Heart right ventricle (tissue), 16 donors: ENCODE measurements at regions not wholly inside any gene's neighbourhood (a gene's known extent, or its start where the extent isn't known, plus 50 kb on each side); places are given as distances from the start of the nearest gene placed in this dataset.

Experiments
- ATAC-seq, 8 donors: fragments of 200-7000 bp; cut with Tn5 transposase; one replicate each; pipeline ENCODE4 v1.9.1; 2020; ENCODE audit warnings: mild to moderate bottlenecking in 8 of 8, moderate library complexity in 8 of 8, moderate number of reproducible peaks in 1 of 8
- DNase-seq, 2 donors: peaks; one replicate each; pipeline ENCODE4 v3.0.0-alpha.2; 2020
- H3K27ac ChIP-seq, 10 donors: fragments of 200-600 bp; sonication (generic) in 2 of 10; one replicate each; pipeline versions ENCODE4 v1.5.0 to v1.8.0; 2020 to 2022; ENCODE audit warnings: mild to moderate bottlenecking in 3 of 10
- H3K27me3 ChIP-seq, 7 donors: fragments of 200-600 bp; one replicate each; pipeline ENCODE4 v1.8.0; 2021 to 2022; ENCODE audit warnings: mild to moderate bottlenecking in 2 of 7
- H3K36me3 ChIP-seq, 9 donors: fragments of 200-600 bp; sonication (generic) in 1 of 9; one replicate each; pipeline versions ENCODE4 v1.5.0 to v1.8.0; 2020 to 2022; ENCODE audit warnings: mild to moderate bottlenecking in 2 of 9
- H3K4me1 ChIP-seq, 9 donors: fragments of 200-600 bp; sonication (generic) in 1 of 9; one replicate each; pipeline versions ENCODE4 v1.5.0 to v1.8.0; 2020 to 2022; ENCODE audit warnings: mild to moderate bottlenecking in 4 of 9
- H3K4me3 ChIP-seq, 10 donors: fragments of 200-600 bp; sonication (generic) in 2 of 10; one replicate each; pipeline versions ENCODE4 v1.5.0 to v1.8.0; 2020 to 2022; ENCODE audit warnings: mild to moderate bottlenecking in 7 of 10, moderate library complexity in 2 of 10
- H3K9me3 ChIP-seq, 11 donors: fragments of 200-600 bp in 10 of 11; sonication (generic) in 2 of 11; one replicate each; pipeline versions ENCODE4 v1.5.0 to v1.8.0; 2013 to 2022; ENCODE audit warnings: mild to moderate bottlenecking in 2 of 11, control low read depth in 1 of 11, moderate library complexity in 1 of 11
- WGBS, 2 donors: extraction: QIAGEN DNeasy Blood & Tissue Kit; methylation state at CpG; one replicate each; pipeline ENCODE4 v1.1.7; 2013; ENCODE audit warnings: inconsistent platforms in 1 of 2; 5-methylcytosine and 5-hydroxymethylcytosine counted together
- intact Hi-C, 10 donors: fragments of 100-400 bp; cut with DNase I; formaldehyde crosslinking; loops; one replicate each; pipeline versions ENCODE4 v1.11.1 to v1.14.2; 2022
- TF ChIP-seq, protein P1 (sequence below), 9 donors: fragments of 200-600 bp; sonication (generic) in 2 of 9; IDR thresholded peaks; one replicate each; pipeline versions ENCODE4 v1.5.0 to v1.8.0; 2021 to 2022; ENCODE audit warnings: antibody characterized with exemption in 9 of 9, mild to moderate bottlenecking in 5 of 9, moderate library complexity in 1 of 9
- donor health status: Arrhythmogenic right ventricular cardiomyopathy.
- donor health status: ischemic (EF 13 %, LVEDD 7.1; RV severe dilation, severe dysfunction).
- donor health status: healthy with polysubstance abuse.
- donor health status: DM: no; HTN: yes; CAD: no.
- donor health status: DM: no; HTN: no; CAD: no.
- donor health status: ischemic (EF 25% LVEDD 6.9; RV normal size, moderate dysfunction).
- donor health status: ischemic (EF 25% LVEDD 5.7; RV mildly dilated, moderate dysfunction).
- donor health status: healthy.
- donor health status: DM: yes; HTN: yes; CAD: no.
- donor health status: Ischemic cardiomyopathy.
- donor health status: ischemic (EF 35%, LVEDD 5.7; RV mildly dilated, moderate dysfunction).
- donor health status: nonischemic (EF 11% LVEDD 7.7; RV severe dilation, severe dysfunction).
- donor health status: DM: yes; HTN: yes; CAD: no.
- donor health status: PGD.
- donor health status: ischemic (EF 29% LVEDD 5.4; RV normal size, mild dysfunction).
- donor health status: nonischemic (EF 23%, LVEDD 6.1; RV moderate dilation, normal function).

DNA sequence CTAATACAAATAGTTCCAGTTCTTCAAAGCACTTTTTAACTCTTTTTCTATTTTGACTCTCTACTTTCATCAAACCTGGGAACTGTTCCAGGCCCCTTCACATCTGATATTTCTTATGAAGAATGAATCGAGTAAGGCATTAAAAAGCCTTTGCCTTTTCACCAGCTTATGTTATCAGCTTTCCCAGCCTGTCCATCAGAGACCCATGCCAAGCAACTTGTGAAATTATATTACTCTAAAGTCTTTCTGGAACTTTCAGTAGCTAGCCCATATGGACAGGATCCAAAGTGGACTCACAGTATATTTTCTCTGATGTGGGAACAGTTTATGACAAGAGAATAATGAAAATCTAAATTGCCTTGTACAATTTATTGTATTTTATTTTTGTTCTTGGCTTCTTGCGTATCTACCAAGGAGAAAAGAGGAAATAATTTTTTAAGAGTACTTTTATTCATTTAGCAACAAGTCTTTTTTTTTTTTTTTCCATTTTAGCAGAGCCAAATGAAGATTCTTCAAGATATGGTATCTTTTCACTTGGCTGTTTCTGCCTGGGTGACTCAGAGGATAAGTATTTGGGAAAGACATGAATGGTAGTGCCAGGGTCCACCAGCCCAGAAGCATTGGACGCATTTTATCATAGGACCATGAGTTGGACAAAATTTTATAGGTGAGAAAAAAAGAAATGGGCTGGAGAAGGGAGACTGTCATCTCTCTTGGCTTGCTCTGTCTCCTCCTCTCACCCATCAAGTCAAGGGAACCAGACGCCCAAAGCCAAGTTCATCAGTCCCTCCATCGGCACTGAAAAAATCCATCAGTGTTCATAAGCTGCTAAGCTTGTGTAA is 195.8 kb upstream of the NEBL start:
- no peaks in the 10 kb centered on the region for H3K27me3 ChIP-seq
- H3K4me3 ChIP-seq = no peak overlapping the region
- TF ChIP-seq, protein P1, sequence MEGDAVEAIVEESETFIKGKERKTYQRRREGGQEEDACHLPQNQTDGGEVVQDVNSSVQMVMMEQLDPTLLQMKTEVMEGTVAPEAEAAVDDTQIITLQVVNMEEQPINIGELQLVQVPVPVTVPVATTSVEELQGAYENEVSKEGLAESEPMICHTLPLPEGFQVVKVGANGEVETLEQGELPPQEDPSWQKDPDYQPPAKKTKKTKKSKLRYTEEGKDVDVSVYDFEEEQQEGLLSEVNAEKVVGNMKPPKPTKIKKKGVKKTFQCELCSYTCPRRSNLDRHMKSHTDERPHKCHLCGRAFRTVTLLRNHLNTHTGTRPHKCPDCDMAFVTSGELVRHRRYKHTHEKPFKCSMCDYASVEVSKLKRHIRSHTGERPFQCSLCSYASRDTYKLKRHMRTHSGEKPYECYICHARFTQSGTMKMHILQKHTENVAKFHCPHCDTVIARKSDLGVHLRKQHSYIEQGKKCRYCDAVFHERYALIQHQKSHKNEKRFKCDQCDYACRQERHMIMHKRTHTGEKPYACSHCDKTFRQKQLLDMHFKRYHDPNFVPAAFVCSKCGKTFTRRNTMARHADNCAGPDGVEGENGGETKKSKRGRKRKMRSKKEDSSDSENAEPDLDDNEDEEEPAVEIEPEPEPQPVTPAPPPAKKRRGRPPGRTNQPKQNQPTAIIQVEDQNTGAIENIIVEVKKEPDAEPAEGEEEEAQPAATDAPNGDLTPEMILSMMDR (IDR thresholded peaks at IDR 0.05) = no peak
- ATAC-seq (no peak), DNase-seq (no peak)
- intact Hi-C loops = loop anchor here in 1 of 10 donors (10.0 kb wide), 1 partner anchor 102 kb away; no protein-coding TSS in a partner anchor
- H3K9me3 ChIP-seq = no peaks in the 10 kb centered on the region
- 60 to 62% methylated on average over 5 of the region's 5 CpGs for WGBS, 2 donors
- no peak overlapping the region for H3K27ac ChIP-seq
- peaks cover 0 to 16% (median 0%) of the 10 kb centered on the region in 9 donors for H3K4me1 ChIP-seq
- no peaks in the 10 kb centered on the region for H3K36me3 ChIP-seq

- Histone ChIP-seq H3K27me3 (no peaks in the 10 kb centered on the region), H3K9me3 (no peaks in the 10 kb centered on the region), H3K36me3 (no peaks in the 10 kb centered on the region), H3K27ac (no peak overlapping the region), H3K4me1 (peaks cover 0 to 16% (median 0%) of the 10 kb centered on the region in 9 donors), H3K4me3 (no peak overlapping the region)
- TF ChIP-seq, protein P1 (IDR thresholded peaks at IDR 0.05) = no peak
- ATAC-seq (no peak), DNase-seq (no peak)
- intact Hi-C loops = loop anchor here in 1 of 10 donors (10.0 kb wide), 1 partner anchor 104 kb away; no protein-coding TSS in a partner anchor
- WGBS, 2 donors = 71 to 82% methylated on average over 6 of the region's 6 CpGs
Observed at GRCh38 chr10:21090609-21091082, 193.5 kb upstream of the NEBL start.

DNA sequence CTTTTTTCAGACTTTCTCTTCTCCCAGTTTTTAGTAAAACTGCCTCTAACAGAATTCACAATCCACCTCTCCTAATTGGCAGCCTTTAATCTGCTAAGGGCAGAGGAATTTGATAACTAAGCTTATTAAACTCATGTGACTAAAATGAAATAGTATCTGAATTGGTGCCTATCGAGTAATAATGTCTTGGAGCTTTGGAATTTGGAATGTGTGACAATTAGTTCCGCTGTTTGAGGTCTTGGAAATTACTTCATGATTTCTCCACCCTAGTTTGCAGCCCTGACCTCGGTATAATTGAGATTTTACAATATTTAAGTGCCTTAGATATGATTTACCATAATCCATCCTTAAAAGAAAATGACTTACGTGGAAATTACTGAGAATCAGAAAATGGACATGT is 190.4 kb upstream of the NEBL start:
- ATAC-seq (no peak), DNase-seq (no peak)
- Histone ChIP-seq H3K9me3 (no peaks in the 10 kb centered on the region), H3K27me3 (no peaks in the 10 kb centered on the region), H3K36me3 (no peaks in the 10 kb centered on the region), H3K27ac (no peak overlapping the region), H3K4me3 (no peak overlapping the region), H3K4me1 (peaks cover 0 to 6% (median 0%) of the 10 kb centered on the region in 9 donors)
- TF ChIP-seq, protein P1 (IDR thresholded peaks at IDR 0.05) = no peak
- WGBS, 2 donors = 73 to 80% methylated on average over 4 of the region's 4 CpGs
- intact Hi-C loops = loop anchor here in 1 of 10 donors (10.0 kb wide), 1 partner anchor 647 kb away; no protein-coding TSS in a partner anchor

DNA sequence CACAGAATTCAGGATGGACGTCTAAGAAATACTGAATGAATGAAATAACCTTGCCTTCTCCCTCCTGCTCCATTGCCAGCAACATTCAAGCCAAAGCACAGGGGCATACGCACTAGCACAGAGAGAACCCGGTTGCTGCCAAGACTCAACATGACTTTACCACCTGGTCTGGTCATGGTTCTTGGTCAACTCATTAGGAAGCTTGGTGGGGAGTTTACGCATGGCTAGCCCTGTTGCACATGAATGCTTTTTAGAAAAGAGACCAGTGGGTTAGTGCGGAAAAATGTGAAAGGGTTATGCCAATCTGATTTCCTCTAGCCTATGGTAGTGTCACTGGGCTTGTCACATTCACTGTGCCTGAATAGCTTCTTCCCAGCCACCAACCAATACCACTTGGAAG is 187.6 kb upstream of the NEBL start:
- intact Hi-C loops = loop anchor here in 2 of 10 donors (5.0 to 10.0 kb wide), 2 partner anchors 178 to 650 kb away; no protein-coding TSS in a partner anchor
- Histone ChIP-seq H3K4me3 (no peak overlapping the region), H3K4me1 (no peaks in the 10 kb centered on the region), H3K36me3 (no peaks in the 10 kb centered on the region), H3K27ac (no peak overlapping the region), H3K9me3 (no peaks in the 10 kb centered on the region), H3K27me3 (no peaks in the 10 kb centered on the region)
- no peak for ATAC-seq
- DNase-seq = no peak
- TF ChIP-seq, protein P1 (IDR thresholded peaks at IDR 0.05) = no peak
- WGBS, 2 donors = 91 to 93% methylated on average over 5 of the region's 5 CpGs
